Osteocyte (in vitro differentiated cells): ENCODE measurements at regions not wholly inside any gene's neighbourhood (a gene's known extent, or its start where the extent isn't known, plus 50 kb on each side); places are given as distances from the start of the nearest gene placed in this dataset.

Experiments
- DNase-seq: peaks from one replicate; pipeline ENCODE4 v3.0.0; 2021; ENCODE audit warnings: mixed read lengths; ENCODE audit not compliant: unreplicated experiment; ENCODE audit errors: extremely low spot score
- H3K27ac Mint-ChIP-seq: one replicate; pipeline ENCODE4 v1.8.0; 2021; ENCODE audit warnings: mild to moderate bottlenecking, mixed read lengths; ENCODE audit not compliant: unreplicated experiment
- H3K27me3 Mint-ChIP-seq: one replicate; pipeline ENCODE4 v1.8.0; 2021; ENCODE audit warnings: mixed read lengths; ENCODE audit not compliant: unreplicated experiment
- H3K36me3 Mint-ChIP-seq: one replicate; pipeline ENCODE4 v1.8.0; 2021; ENCODE audit warnings: mixed read lengths; ENCODE audit not compliant: unreplicated experiment
- H3K4me1 Mint-ChIP-seq: one replicate; pipeline ENCODE4 v1.8.0; 2021; ENCODE audit warnings: mixed read lengths; ENCODE audit not compliant: unreplicated experiment
- H3K4me3 Mint-ChIP-seq: one replicate; pipeline ENCODE4 v1.8.0; 2021; ENCODE audit warnings: mild to moderate bottlenecking, moderate library complexity, mixed read lengths; ENCODE audit not compliant: unreplicated experiment
- H3K9me3 Mint-ChIP-seq: one replicate; pipeline ENCODE4 v1.8.0; 2021; ENCODE audit warnings: mixed read lengths; ENCODE audit not compliant: unreplicated experiment
- TF ChIP-seq, protein P1 (sequence below): fragments of 200-600 bp; sonication (generic); IDR thresholded peaks from 2 replicates; pipeline ENCODE4 v1.5.0; 2021; ENCODE audit warnings: antibody characterized with exemption, mild to moderate bottlenecking, moderate library complexity

DNA sequence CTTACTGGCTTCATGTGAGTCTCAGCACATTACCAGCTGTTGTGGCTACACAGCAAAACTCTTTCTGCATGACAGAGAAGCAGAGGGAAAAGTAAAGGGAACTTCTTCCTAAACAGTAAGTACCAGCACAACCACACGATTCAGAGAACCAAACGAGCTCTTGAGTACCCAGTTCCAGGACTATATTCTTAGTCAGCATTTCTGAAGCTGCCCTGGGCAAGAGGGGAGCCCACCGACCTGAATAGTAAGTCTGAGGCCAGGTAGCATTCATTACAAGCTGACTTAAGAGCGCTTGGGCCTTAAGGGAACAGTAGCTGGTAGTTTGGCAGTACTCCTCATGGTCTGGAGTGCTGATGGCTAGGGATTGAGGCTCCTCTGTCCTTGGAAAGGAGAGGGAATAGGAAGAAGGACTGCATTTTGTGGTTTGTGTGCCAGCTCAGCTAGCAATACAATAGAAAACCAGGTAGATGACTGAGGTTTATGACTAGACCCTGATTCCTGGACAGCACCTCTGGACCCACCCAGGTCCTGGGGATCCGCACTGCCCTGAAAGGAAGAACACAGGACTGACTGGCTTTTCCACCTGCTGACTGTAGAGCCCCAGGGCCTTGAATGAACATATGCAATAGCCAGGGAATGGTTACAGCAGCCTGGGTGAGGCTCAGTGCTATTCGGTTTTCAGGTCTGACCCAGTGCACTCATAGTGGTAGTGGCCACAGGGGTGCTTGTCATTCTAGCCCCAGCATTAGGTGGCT is 396.8 kb upstream of the PRMT6 start:
- TF ChIP-seq, protein P1, sequence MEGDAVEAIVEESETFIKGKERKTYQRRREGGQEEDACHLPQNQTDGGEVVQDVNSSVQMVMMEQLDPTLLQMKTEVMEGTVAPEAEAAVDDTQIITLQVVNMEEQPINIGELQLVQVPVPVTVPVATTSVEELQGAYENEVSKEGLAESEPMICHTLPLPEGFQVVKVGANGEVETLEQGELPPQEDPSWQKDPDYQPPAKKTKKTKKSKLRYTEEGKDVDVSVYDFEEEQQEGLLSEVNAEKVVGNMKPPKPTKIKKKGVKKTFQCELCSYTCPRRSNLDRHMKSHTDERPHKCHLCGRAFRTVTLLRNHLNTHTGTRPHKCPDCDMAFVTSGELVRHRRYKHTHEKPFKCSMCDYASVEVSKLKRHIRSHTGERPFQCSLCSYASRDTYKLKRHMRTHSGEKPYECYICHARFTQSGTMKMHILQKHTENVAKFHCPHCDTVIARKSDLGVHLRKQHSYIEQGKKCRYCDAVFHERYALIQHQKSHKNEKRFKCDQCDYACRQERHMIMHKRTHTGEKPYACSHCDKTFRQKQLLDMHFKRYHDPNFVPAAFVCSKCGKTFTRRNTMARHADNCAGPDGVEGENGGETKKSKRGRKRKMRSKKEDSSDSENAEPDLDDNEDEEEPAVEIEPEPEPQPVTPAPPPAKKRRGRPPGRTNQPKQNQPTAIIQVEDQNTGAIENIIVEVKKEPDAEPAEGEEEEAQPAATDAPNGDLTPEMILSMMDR = no peak
- Mint-ChIP-seq H3K4me1 (no peaks in the 10 kb centered on the region), H3K36me3 (no peaks in the 10 kb centered on the region), H3K9me3 (peaks cover 57% of the 10 kb centered on the region), H3K4me3 (no peak overlapping the region), H3K27me3 (no peaks in the 10 kb centered on the region), H3K27ac (no peak overlapping the region)
- DNase-seq = no peak

DNA sequence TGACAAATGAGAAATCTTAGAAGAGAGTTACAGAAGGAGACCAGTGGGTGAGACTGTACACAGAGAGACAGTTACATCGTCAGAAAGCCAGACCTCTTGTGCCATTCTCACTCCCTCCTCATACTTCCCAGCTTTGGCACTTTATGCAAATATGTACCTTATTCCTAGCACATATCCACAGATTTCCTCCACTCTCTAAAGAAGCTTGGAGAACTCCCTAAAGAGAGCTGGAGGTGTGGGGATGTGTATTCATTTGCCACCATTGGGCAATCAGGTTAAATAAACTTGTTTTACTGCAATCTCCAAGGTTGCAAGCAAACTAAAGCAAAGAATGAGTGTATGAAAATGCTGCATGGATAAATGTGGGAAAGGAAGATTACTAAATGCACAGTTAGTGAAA is 380.9 kb upstream of the PRMT6 start:
- Mint-ChIP-seq H3K27me3 (no peaks in the 10 kb centered on the region), H3K36me3 (no peaks in the 10 kb centered on the region), H3K4me3 (no peak overlapping the region), H3K27ac (no peak overlapping the region), H3K9me3 (peaks cover 5% of the 10 kb centered on the region), H3K4me1 (no peaks in the 10 kb centered on the region)
- TF ChIP-seq, protein P1 = no peak
- no peak for DNase-seq

DNA sequence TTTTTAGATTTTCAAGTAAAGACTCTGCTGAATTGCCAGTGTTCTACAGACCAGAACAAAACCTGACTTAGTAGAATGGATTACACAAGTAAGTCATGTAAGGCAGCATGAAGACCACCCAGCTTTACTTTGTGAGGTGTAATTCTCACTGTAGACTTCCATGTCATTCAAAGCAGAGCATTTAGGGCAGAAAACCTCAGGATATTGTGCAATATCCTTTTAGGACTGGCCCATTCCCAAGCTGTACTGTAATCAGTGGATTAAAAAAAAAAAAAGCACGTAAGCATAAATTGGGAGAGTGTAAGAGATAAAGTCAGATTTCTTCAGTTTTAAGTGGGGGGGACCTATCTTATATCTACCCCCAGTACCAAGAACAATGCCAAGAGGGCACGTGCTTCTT is 380.5 kb upstream of the PRMT6 start:
- Mint-ChIP-seq H3K27ac (no peak overlapping the region), H3K4me1 (no peaks in the 10 kb centered on the region), H3K27me3 (no peaks in the 10 kb centered on the region), H3K4me3 (no peak overlapping the region), H3K36me3 (no peaks in the 10 kb centered on the region), H3K9me3 (peaks cover 2% of the 10 kb centered on the region)
- DNase-seq = no peak
- TF ChIP-seq, protein P1 = no peak

DNA sequence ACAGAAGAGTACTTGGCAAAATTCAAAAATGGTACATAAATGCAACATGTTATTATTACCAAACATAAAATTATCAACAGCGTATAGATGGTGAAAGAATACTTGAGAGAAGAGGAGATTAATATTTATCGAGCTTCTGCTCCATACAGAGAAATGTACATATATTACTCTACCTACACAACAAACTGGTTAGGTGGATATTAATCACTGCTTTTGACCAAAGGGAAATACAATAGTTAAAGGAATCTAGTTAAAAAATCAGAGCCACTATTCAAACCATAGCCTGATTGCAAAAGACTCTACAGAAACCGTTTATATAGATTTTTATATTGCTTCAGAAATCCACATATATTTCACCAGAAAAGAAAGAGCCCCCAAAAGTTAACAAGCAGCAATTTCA is 379.3 kb upstream of the PRMT6 start:
- DNase-seq = no peak
- H3K9me3 Mint-ChIP-seq = no peaks in the 10 kb centered on the region
- H3K36me3 Mint-ChIP-seq = no peaks in the 10 kb centered on the region
- H3K27ac Mint-ChIP-seq = no peak overlapping the region
- H3K27me3 Mint-ChIP-seq = no peaks in the 10 kb centered on the region
- H3K4me1 Mint-ChIP-seq = no peaks in the 10 kb centered on the region
- TF ChIP-seq, protein P1 = no peak
- no peak overlapping the region for H3K4me3 Mint-ChIP-seq

DNA sequence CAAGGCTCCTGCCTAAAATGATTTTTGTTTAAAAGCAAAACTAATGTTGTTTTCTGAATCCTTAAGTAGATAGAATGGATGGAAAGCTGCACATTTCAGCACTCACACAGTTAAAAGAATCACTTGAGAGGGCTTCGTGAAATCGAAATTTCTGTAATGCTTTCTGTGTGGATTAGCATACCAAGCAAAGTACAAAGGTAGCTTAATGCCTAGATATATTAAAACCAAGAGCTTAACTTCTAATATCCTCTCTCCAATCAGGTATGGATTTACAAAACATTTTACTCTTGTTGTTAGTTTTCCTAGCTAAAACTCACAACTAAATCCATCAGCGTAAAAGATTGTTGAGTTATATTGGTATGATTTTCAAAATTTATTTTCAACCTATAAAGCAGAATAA is 378.8 kb upstream of the PRMT6 start:
- H3K36me3 Mint-ChIP-seq = no peaks in the 10 kb centered on the region
- H3K4me1 Mint-ChIP-seq = no peaks in the 10 kb centered on the region
- no peak overlapping the region for H3K4me3 Mint-ChIP-seq
- H3K27ac Mint-ChIP-seq = no peak overlapping the region
- H3K9me3 Mint-ChIP-seq = no peaks in the 10 kb centered on the region
- H3K27me3 Mint-ChIP-seq = no peaks in the 10 kb centered on the region
- no peak for DNase-seq
- TF ChIP-seq, protein P1 = no peak
